ENCODE measurements at regions not wholly inside any gene's neighbourhood (a gene's known extent, or its start where the extent isn't known, plus 50 kb on each side); places are given as distances from the start of the nearest gene placed in this dataset.
A peak's percentile ranks its signal among the peaks of the same experiment; 100 is the strongest.

GRCh38 chr4:38230121-38230801 lies 270.1 kb downstream of the PTTG2 start:
- H3K9ac ChIP-seq (ENCODE audit: low read length in 3 of 3), result no peak overlapping the region
- TF ChIP-seq CTCF (IDR thresholded peaks at IDR 0.05; ENCODE audit: borderline replicate concordance, extremely low read depth, insufficient read depth), result no peak
- H3K27ac ChIP-seq (ENCODE audit: low read depth in 2 of 2, low read length in 2 of 2), result peak overlapping the region; percentile 13 to 52
- H3K27me3 ChIP-seq (ENCODE audit: control insufficient read depth, insufficient read depth, low read length), result no peaks in the 10 kb centered on the region
- peak in 4 of 5 donors; percentile 47 to 93 (median 74) for DNase-seq
- H3K4me3 ChIP-seq (ENCODE audit: low read length in 3 of 3), result no peak overlapping the region
- intact Hi-C loops (cut with DNase I), result no loop called here
- H3K9me3 ChIP-seq (ENCODE audit: control insufficient read depth in 2 of 3, insufficient read depth in 1 of 3, low read length in 3 of 3), result no peaks in the 10 kb centered on the region
- no peak for FAIRE-seq
- H3K4me1 ChIP-seq (ENCODE audit: control insufficient read depth in 2 of 3, insufficient read depth in 2 of 3, low read depth in 1 of 3, low read length in 3 of 3), result peaks cover 9 to 10% (median 9%) of the 10 kb centered on the region in 3 donors
- H3K36me3 ChIP-seq (ENCODE audit: control insufficient read depth in 2 of 3, insufficient read depth in 3 of 3, low read length in 3 of 3), result no peaks in the 10 kb centered on the region

DNA sequence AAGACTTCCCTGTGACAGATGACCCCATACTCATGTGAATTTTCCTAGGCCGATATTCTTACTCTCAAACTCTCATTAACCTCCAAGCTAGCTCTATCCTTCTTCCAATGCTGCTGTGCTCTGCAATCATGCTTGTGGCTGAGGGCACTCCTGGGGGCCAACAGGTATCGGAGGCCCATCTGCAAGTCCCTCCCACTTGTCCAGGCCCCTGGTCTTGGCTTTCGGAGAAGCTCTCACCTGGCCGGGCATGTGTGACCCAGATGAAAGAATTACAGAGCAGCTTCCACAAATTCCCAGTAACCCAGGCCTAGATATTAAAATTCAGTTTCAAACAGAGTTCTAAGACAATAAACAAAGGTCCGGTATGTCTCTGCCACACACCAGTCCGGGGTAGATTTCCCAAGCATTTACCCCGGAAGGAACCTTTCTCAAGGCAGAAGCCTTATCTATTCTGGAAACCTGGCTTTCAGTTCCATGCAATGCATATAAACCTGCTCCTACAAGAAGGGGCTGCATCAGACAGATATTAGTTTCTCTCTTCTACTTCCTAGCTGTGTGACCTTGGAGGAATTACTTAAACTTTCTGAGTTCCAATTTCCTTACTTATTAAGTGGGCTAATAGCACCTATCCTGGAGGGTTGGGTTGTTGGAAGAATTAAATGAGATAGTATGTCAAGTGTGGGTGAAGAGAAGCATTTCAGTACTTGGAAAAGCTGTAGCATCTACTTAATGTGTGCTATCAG lies 270.8 kb downstream of the PTTG2 start:
- no peak for TF ChIP-seq CTCF (IDR thresholded peaks at IDR 0.05; ENCODE audit: borderline replicate concordance, extremely low read depth, insufficient read depth)
- peaks cover 9% of the 10 kb centered on the region in 3 donors for H3K4me1 ChIP-seq (ENCODE audit: control insufficient read depth in 2 of 3, insufficient read depth in 2 of 3, low read depth in 1 of 3, low read length in 3 of 3)
- H3K4me3 ChIP-seq (ENCODE audit: low read length in 3 of 3), result no peak overlapping the region
- peak overlapping the region in 1 of 2 donors; percentile 13 for H3K27ac ChIP-seq (ENCODE audit: low read depth in 2 of 2, low read length in 2 of 2)
- intact Hi-C loops (cut with DNase I), result no loop called here
- H3K9ac ChIP-seq (ENCODE audit: low read length in 3 of 3), result no peak overlapping the region
- H3K9me3 ChIP-seq (ENCODE audit: control insufficient read depth in 2 of 3, insufficient read depth in 1 of 3, low read length in 3 of 3), result no peaks in the 10 kb centered on the region
- H3K36me3 ChIP-seq (ENCODE audit: control insufficient read depth in 2 of 3, insufficient read depth in 3 of 3, low read length in 3 of 3), result no peaks in the 10 kb centered on the region
- FAIRE-seq, result no peak
- H3K27me3 ChIP-seq (ENCODE audit: control insufficient read depth, insufficient read depth, low read length), result no peaks in the 10 kb centered on the region
- no peak for DNase-seq

- TF ChIP-seq CTCF (IDR thresholded peaks at IDR 0.05; ENCODE audit: borderline replicate concordance, extremely low read depth, insufficient read depth), result no peak
- H3K27ac ChIP-seq (ENCODE audit: low read depth in 2 of 2, low read length in 2 of 2), result no peak overlapping the region
These were observed 271.4 kb downstream of the PTTG2 start for GRCh38 chr4:38231626-38232025.

More at GRCh38 chr4:38231626-38232025, 271.4 kb downstream of the PTTG2 start:
- H3K36me3 ChIP-seq (ENCODE audit: control insufficient read depth in 2 of 3, insufficient read depth in 3 of 3, low read length in 3 of 3), result no peaks in the 10 kb centered on the region
- no peak overlapping the region for H3K9ac ChIP-seq (ENCODE audit: low read length in 3 of 3)
- DNase-seq, result no peak
- intact Hi-C loops (cut with DNase I), result no loop called here
- peaks cover 9% of the 10 kb centered on the region in 3 donors for H3K4me1 ChIP-seq (ENCODE audit: control insufficient read depth in 2 of 3, insufficient read depth in 2 of 3, low read depth in 1 of 3, low read length in 3 of 3)
- no peak for FAIRE-seq
- H3K27me3 ChIP-seq (ENCODE audit: control insufficient read depth, insufficient read depth, low read length), result no peaks in the 10 kb centered on the region
- H3K9me3 ChIP-seq (ENCODE audit: control insufficient read depth in 2 of 3, insufficient read depth in 1 of 3, low read length in 3 of 3), result no peaks in the 10 kb centered on the region
- H3K4me3 ChIP-seq (ENCODE audit: low read length in 3 of 3), result no peak overlapping the region

Data from kidney (tissue), 13 donors.